Peyer's patch (tissue), 4 donors: ENCODE measurements at regions not wholly inside any gene's neighbourhood (a gene's known extent, or its start where the extent isn't known, plus 50 kb on each side); places are given as distances from the start of the nearest gene placed in this dataset.

Experiments
- CTCF ChIP-seq, 6 experiments: fragments of 450-650 bp in 4 of 6; fragments of 200-600 bp in 2 of 6; sonication (generic) in 1 of 6; IDR thresholded peaks; one replicate each; pipeline ENCODE4 v1.5.1; 2017 to 2019; ENCODE audit warnings: antibody characterized with exemption in 6 of 6, mild to moderate bottlenecking in 3 of 6, moderate library complexity in 1 of 6
- POLR2A ChIP-seq, 2 donors: fragments of 450-650 bp; IDR thresholded peaks; one replicate each; pipeline ENCODE4 v1.5.1; 2017; ENCODE audit warnings: antibody characterized with exemption in 2 of 2, mild to moderate bottlenecking in 2 of 2, moderate library complexity in 2 of 2

- TF ChIP-seq CTCF (IDR thresholded peaks at IDR 0.05) (no peak), POLR2A (IDR thresholded peaks at IDR 0.05) (no peak)
These were observed 156.5 kb upstream of the FBXL4 start for GRCh38 chr6:99104218-99104617.
